GM19324 (cell line): ENCODE measurements at regions not wholly inside any gene's neighbourhood (a gene's known extent, or its start where the extent isn't known, plus 50 kb on each side); places are given as distances from the start of the nearest gene placed in this dataset.

Source experiments
- ATAC-seq: cut with Tn5 transposase; IDR thresholded peaks from one replicate; pipeline ENCODE4 v1.9.1; 2021; ENCODE audit warnings: mild to moderate bottlenecking, moderate library complexity; ENCODE audit not compliant: unreplicated experiment, low FRiP score

DNA sequence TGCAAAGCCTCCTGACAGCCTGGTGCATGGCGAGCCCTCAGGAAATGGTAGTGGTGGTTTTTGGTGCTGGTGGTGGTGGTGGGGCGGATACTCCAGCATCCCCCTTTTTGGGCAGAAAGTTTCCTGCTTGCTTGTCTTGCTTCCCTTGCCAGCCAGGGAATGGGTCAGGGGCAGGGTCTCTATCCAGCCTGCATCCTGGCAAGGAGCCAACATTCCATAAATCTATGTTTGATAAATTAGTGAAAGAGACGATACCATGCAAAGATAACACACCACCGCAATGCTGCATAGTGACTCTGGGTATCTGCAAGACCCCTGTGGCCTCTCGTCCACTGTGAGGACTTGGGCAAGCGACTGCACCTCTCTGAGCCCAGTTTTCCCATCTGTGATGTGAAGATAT, 246.2 kb downstream of the LRFN2 start:
- ATAC-seq: no peak

DNA sequence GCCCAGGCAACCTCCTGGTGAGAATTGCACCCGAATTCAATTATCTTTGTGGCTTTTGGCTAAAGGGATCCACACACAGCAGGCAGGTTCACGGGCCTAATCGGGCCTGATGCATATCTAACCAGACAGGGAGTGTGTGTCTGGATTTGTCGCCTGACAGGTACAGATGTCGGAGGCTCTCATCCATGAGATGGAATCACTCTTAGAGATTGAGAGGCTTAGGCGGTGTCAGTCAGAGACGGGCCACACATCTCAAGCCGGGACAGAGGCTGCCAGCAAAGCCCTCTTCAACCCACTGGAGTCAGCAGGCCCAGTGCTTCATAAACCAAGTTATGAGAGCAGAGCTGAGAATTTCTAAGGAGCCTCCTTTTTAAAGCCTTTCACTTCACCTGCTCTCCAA, 247.0 kb downstream of the LRFN2 start:
- ATAC-seq: no peak

DNA sequence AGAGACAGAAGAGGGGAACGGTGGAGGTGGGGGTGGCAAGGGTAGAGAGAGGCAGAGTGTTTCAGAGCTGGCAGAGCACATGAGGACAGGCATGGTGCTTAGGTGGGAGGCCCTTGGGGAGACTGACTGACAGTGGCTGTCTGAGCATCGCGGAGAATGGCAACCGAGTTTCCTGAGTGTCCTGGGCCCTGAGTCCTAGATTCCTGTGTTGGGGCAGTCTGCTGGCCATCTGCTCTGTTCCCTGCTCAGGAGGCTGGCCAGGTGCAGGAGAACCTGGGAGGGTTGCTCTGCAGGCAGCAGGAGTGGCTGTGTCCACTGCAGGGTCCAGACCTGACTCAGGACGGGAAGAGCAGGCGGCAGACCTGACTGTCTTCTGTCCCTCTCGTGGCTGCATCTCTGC, 248.9 kb downstream of the LRFN2 start:
- no peak for ATAC-seq

DNA sequence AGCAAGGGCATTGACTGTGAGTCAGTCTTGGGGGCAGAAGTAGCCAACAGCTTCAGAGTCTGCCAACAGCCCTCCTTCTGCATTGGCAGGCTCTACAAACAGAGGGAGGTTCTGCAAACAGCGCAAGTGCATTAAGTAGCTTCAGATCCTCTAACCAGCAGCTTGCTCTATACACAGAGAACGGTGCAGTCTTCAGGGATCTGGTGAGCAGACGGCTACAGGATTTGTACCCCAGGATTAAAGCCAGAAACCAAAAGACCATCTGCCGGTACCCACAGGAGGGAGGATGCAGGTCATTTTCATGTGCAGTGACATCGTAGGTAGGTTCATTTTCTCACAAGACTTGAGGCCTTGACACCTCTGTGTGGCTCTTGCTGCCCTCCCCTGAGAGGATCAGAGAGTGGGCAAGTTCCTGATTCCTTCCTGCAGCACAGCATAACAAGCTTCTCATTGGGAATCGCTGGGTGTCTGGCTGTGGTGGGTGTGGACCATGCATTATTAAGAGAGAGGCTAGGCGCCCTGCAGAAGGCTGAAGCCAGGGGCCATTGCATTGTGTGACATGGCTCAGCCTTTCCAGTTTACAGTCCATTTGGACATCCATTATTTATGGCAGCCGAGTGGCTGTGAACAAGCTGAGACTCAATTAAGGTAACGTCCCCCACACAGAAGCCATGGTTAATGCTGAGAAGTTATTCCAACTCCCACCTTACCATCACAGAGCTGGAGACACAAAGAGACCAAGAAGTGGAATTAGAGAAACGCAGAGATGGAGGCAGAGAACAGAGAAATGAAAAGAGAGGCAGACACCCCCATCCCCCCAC, 250.0 kb downstream of the LRFN2 start:
- no peak for ATAC-seq

DNA sequence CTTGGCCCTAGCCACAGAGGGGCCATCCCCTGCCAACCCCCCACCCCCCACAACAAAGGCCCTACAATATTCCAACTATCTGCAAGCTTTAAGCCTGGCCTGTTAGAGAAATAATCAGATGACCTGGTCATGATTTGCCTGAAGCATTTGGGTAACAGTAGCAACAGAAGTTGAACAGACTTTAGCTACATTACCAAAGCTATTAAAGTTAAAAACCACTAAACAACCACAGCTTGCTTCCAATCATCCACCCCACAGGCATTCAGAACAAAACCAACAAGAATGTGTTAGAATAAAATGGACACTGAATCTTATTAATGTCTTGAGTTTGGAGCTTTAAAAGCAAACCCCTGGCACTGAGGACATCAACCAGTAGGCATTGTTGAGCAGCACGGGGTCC, 250.9 kb downstream of the LRFN2 start:
- ATAC-seq: no peak

DNA sequence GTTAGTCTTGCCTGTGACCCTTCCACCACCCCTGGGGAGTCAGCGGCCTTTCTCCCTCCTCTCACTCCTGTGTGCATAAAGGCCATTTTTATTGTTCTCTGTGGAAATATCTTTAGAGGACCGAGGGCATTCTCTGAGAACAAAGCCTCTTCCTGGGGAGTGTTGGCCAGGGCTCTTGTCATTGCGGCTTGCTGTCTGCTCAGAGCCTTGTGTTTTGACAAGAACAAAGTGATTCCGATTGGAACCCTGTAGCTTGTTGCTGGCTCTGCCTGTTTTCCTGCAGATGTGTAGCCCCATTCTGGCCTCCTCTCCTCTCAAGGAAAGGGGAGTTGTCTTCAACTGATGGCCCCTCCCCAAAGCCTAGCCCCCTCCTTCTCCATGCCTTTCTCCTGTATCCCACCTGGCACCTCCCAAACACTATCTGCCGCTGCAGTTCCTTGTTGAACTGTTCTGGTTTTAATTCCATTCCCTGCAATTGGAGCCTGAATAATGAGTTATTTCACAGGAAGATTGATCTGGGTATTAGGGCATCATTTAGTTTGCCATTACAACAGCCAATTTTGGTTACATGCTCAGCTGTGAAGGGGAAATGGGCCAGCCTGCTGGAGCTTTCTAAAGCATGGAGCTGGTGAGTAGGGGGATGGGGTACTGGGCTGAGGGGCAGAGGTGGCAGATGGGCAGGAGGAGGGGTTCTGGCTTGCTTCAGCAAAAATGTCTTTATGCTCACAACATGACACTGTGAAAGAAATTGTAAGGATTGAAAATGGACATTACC, 252.5 kb downstream of the LRFN2 start:
- ATAC-seq: no peak

DNA sequence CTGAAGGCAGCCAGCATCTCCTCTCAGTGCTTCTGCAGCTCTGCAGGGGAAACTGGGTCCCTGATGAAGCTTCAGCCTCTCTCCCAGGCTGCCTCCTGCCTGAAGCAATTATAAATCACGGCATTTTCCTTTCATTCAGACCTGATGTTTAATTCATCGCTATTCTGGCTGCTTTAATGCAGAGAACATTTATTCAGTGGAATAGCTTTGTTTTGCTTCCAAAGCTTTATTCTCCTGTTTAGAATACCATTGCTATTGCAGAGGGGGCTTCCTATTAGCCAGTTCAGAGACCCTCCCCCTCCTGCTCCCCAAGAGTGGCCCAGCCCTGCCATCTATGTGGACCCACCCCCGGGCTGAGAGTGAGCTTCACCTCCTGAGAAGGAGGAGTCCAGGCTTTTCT, 255.6 kb downstream of the LRFN2 start:
- ATAC-seq: no peak

DNA sequence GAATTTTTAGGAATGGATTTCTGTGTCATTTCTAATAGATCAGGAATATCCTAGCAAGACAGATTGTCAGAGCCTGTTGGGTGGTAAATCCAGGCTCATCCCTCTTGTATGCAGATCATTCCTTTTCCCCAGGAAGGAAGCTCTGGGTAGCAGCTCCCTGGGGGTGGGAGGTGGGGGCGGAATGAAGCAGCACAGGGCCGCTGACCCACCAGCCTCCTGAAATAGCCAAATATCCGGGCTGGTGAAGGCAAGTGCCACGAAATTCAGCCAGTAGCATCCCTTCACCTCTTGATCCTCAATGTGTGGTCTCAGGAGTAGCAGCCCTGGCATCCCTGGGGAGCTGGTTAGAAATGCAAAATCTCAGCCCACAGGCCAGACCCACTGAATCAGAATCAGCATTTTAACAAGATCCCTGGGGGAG, 256.9 kb downstream of the LRFN2 start:
- ATAC-seq: no peak

DNA sequence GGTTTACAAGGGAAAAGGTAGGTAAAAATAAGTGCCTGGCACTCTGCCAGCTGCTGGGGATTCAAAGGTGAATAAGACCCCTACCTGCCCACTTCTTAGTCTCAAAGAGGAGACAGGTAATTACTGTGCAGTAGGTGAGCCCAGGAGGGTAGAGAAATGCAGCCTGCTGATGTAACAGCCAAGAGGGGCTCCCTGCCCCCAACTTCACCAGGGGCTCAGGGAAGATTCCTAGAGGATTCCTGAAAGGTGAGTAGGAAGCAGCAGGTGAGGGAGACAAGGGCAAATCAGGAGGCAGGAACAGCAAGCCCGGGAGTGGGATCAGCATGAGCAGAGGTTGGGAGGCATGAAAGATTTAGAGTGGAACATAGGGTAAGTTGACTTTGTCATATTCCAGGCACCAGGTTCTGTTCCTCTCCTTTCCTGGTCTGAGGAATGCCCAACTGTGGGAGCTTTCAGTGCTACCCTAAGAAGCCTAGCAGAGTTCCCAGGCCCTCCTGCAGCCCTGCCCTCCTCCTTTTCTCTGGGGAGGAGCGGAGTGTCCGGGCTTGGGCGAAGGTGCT, 258.1 kb downstream of the LRFN2 start:
- no peak for ATAC-seq

DNA sequence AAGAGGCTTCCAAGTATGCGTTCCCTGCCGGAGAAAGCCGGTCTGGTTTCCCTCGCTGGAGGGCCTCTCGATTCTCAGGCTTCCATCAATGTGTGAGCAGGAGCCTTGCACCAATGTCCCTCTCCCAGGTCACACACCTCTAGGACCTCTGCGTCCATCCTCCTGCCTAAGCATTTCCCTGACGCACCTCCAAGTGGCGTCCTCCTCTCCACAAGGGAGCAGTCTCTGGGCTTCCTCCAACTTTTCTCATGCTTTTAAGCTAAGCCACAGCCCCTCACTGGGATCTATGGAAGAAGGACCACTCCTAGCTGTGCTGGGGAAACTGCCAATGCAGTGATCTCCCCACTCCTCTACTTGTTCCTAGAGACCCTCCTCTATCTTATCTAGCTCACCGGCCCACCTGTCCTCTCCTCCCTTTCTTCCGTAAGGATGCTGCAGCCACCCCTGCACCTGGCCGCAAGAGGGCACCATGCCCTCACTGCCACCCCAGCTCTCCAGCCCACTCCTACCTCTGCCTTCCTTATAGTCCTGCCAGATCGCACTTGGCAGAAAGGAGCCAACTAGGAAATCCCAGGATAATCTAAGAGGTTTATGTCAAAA, 258.7 kb downstream of the LRFN2 start:
- no peak for ATAC-seq

DNA sequence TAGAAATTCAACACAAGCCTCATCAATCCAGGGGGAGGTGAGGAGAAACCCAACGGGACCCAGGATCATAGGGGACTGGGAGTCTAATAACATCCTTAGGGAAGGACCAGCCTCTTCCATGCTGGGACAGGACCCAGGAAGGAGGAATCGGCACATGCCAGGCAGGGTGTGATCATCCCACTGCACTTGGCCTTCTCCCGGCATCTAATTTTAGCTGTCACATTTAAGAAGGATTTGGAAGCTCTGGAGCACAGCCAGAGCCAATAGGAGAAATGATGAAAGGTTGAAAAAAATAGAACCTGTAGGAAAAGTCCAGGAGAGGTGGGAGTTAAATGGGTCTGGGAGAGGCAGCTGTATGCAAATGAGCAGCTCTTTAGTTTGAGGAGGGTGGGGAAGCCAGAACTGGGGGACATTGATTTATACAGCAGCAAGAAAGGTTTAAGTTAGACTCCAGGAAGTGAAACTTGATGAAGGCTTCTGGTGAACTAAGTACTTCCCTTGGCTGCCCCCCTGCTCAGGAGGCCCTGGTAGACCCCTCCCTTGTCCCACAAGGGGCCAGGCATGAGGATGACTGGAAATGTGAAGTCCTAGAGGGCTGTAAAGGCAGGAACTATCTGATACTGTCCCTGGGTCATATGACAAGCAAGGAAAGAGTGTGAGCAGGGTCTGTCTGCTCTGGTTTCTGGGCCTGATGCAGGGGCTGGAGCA, 260.3 kb downstream of the LRFN2 start:
- no peak for ATAC-seq

DNA sequence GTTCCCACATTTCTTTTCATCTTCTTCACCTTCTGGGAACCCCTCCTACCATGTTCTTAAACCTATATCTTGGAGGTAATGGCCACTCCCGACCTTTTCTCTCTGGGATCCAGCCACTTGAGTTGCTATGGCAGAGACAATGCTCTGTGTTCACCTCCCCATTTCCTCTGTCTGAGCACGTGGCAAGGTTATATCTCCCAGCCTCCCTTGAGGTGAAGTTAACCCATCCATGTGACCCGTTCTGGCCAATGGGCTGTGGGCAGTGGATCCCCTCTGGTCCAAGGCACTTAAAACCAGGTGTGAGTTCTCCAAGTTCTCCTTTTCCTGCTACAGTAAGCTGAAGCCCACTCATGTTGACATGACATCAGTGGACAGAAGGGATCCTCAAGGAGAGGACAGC, 261.4 kb downstream of the LRFN2 start:
- ATAC-seq: no peak

DNA sequence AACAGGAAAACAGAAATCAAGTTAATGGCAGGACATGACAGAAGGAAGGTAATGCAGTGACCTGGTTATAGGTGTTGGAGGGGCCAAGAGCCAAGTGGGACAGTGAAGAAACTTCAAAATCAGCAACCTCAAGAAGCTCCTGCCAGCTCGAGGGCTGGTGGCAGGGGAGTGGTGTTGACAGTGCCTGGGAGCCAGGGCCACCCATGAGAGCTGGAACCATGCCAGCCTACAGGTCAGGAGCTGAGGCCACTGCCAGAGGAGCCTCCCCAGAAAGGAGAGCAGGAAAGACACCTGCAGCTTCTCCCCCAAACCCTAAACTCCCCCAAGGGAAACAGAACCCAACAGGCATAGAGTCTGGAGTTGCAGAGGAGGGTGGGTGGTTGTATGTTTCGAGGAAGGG, 262.1 kb downstream of the LRFN2 start:
- ATAC-seq: no peak

DNA sequence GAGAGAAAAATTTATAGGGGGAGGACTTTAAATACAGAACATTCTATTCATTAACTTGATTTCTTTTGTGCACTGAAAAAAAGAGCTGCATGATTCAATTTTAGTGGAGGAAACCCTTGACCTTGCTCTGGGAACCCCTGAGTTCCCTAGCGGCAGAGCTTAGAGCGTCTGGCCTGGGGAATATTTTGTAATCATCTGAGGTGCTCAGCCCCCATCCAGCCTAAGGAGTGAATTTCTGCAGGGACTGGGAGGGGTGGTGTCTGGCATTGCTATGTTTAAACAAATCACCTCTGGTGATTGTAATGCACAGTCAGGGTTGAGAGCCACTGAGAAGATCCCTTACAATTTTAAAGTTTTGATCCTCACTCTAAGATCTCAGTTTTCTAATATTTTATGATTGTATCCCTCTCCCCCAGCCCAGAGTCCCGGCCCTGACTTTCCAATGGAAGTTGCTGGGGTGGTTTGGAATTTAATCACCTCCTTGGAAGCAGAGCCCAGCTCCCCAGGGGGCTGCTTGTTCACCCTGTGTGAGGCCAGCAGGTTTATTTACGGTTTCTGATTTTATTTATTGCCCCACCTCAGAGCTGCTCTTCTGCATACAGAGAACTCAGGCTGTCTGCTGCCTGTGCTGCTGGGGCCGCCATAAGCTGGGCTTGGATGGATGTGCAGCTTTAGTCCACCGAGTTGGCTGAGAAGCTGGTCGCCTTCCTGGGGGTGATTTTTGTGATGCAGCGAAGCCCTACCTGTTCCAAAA, 263.1 kb downstream of the LRFN2 start:
- no peak for ATAC-seq

DNA sequence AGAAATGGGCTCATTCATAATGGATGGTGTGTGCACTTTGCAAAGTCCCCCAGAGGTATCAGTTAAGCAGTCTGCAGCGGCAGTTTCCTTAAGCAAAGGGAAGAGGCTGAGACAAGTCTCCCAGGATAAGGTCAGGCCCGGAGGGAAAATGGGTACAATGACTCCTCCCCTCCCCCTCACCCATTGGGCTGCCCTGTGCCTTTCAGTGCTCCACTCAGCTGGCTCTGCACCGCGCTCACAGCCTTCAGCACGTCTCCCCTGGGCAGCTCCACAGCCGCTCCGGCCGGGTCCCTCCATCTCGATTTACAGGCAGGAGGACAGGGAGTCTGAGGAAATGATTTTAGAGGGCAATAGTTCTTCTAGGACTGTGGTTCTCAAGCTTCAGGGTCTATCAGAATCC, 264.8 kb downstream of the LRFN2 start:
- no peak for ATAC-seq

DNA sequence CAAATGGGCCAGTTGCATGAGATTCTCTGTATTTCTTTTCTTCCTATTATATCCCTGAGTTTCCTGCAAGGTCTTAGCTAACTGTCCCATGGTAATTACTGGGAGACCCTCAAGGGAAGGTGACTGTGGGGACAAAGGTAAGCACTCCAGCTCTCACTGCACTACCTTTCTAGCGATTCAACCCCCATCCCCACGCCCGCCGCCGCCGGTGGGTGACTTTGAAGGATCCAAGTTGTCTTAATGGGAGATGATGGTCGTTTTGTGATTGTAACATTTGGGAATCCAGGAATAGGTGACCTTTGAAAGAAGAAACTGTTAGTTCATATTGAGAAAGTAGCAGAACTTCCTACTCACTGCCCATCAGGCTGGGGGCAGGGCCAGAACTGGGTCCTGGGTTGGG, 265.5 kb downstream of the LRFN2 start:
- no peak for ATAC-seq

DNA sequence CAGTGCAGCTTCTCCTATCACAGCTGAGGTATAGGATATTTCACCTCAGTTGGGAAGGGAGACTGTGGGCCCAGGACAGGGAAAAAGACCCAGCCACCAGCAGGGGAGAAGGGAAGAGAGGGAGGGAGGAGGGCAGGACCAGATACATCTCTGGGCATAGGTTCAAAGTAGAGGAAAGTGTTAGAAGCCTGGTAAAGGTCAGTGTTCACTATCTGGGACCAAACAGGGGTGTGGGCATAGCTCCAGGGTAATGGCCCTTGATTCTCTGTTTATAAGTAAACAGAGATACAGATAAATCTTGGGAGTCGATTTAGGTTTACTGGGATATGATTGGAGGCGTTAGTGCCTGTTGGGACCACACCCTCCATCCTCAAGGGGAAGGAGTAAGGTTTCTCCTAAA, 266.2 kb downstream of the LRFN2 start:
- no peak for ATAC-seq

DNA sequence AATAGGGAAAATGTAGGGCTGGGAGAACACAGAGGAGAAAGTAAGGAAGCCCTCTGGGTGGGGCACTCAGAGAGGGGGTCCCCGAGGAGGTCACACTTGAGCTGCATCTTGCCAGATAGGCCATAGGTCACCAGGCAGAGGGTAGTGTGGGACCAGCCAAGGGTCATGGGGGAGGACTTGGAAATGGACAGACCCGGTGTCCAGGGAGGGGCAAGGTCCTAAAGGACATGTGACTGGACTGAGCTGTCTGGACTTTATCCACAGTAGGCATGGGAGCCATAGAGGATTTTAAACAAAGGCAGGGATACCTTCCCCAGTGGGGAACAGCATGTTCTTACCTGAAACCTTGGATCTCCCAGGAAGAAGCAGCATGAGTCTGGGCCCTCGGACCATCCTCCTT, 266.7 kb downstream of the LRFN2 start:
- no peak for ATAC-seq

DNA sequence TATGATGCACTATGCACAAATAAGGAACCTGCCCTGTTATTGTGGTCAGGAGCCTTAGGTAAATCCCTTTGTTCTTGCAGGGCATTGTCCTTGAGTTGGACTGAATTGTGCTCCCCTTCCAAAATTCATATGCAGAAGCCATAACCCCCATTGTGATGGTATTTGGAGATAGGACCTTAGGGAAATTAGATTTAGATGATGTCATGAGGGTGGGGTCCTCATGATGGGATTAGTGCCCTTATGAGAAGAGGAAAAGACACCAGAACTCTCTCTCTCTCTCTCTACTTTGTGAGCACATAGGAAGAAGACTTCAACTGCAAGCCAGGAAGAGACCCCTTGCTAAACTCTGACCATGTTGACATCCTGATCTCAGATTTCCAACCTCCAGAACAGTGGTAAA, 268.0 kb downstream of the LRFN2 start:
- no peak for ATAC-seq

DNA sequence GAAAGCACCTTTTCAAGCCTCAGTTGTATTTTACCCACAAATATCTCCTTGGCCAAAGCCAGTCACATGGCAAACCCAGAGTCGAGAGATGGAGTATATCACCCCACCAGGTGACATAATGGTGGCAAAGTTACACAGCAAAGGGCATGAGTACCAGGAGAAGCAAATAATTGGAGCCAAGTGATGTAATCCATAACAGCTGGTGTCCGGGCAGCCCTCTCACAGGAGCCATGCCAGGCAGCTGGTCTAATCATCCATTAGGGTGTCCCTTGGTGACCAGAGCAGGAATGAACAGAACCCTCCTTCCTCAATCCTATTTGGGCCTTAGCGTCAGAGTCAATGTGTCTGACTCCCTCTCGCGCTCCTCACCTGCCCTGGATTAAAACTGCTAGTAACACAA, 272.1 kb downstream of the LRFN2 start:
- no peak for ATAC-seq
